DND-41 (cell line): ENCODE measurements at regions not wholly inside any gene's neighbourhood (a gene's known extent, or its start where the extent isn't known, plus 50 kb on each side); places are given as distances from the start of the nearest gene placed in this dataset.

ENCODE experiments used
- EZH2 ChIP-seq: IDR thresholded peaks from 3 replicates; pipeline ENCODE4 v1.6.1; 2012; ENCODE audit warnings: borderline replicate concordance, low read depth, mild to moderate bottlenecking, moderate library complexity, low read length, inconsistent platforms; ENCODE audit not compliant: severe bottlenecking
- TF ChIP-seq, protein P1 (sequence below): IDR thresholded peaks from 2 replicates; pipeline ENCODE4 v1.5.1; 2012; ENCODE audit warnings: borderline replicate concordance, low read length, moderate library complexity, mild to moderate bottlenecking; ENCODE audit not compliant: poor library complexity, severe bottlenecking; ENCODE audit errors: extremely low read depth

- TF ChIP-seq, protein P1, sequence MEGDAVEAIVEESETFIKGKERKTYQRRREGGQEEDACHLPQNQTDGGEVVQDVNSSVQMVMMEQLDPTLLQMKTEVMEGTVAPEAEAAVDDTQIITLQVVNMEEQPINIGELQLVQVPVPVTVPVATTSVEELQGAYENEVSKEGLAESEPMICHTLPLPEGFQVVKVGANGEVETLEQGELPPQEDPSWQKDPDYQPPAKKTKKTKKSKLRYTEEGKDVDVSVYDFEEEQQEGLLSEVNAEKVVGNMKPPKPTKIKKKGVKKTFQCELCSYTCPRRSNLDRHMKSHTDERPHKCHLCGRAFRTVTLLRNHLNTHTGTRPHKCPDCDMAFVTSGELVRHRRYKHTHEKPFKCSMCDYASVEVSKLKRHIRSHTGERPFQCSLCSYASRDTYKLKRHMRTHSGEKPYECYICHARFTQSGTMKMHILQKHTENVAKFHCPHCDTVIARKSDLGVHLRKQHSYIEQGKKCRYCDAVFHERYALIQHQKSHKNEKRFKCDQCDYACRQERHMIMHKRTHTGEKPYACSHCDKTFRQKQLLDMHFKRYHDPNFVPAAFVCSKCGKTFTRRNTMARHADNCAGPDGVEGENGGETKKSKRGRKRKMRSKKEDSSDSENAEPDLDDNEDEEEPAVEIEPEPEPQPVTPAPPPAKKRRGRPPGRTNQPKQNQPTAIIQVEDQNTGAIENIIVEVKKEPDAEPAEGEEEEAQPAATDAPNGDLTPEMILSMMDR: no peak
- no peak for TF ChIP-seq EZH2
These were observed 1409.9 kb upstream of the PCDH7 start for GRCh38 chr4:29310252-29310651.
